Activated gamma-delta T cell treated with Interleukin-2 at 50 U/mL for 16 hours (primary cell): ENCODE measurements at regions not wholly inside any gene's neighbourhood (a gene's known extent, or its start where the extent isn't known, plus 50 kb on each side); places are given as distances from the start of the nearest gene placed in this dataset.
"Not testable (repeated sequence)": the region's sequence is repeated elsewhere in the genome, so short reads cannot be mapped to it uniquely, and the experiment has no call there.

ENCODE experiments used
- DNase-seq: peaks from one replicate; pipeline ENCODE4 v3.0.0-alpha.2; 2020

- DNase-seq = no peak
These were observed 815.5 kb downstream of the KCNJ18 start for GRCh38 chr17:22507823-22508222.

- DNase-seq = no peak
These were observed 818.2 kb downstream of the KCNJ18 start for GRCh38 chr17:22510504-22510903.

- DNase-seq = no peak
These were observed 819.1 kb downstream of the KCNJ18 start for GRCh38 chr17:22511431-22511830.

- DNase-seq = no peak
These were observed 819.7 kb downstream of the KCNJ18 start for GRCh38 chr17:22512057-22512456.

- no peak for DNase-seq
These were observed 820.2 kb downstream of the KCNJ18 start for GRCh38 chr17:22512506-22512905.

GRCh38 chr17:22512997-22513538 lies 820.7 kb downstream of the KCNJ18 start:
- no peak for DNase-seq

GRCh38 chr17:22514315-22514714 lies 822.0 kb downstream of the KCNJ18 start:
- DNase-seq = no peak

GRCh38 chr17:22514767-22515320 lies 822.5 kb downstream of the KCNJ18 start:
- no peak for DNase-seq

GRCh38 chr17:22515599-22515998 lies 823.3 kb downstream of the KCNJ18 start:
- DNase-seq = no peak

GRCh38 chr17:22516861-22517636 lies 824.7 kb downstream of the KCNJ18 start:
- DNase-seq = no peak

- no peak for DNase-seq
These were observed 825.4 kb downstream of the KCNJ18 start for GRCh38 chr17:22517716-22518115.

GRCh38 chr17:22518185-22518584 lies 825.9 kb downstream of the KCNJ18 start:
- DNase-seq = no peak

- DNase-seq = not testable (repeated sequence)
These were observed 856.5 kb downstream of the KCNJ18 start for GRCh38 chr17:22548873-22549272.

- not testable (repeated sequence) for DNase-seq
These were observed 859.5 kb downstream of the KCNJ18 start for GRCh38 chr17:22551695-22552415.

GRCh38 chr17:22569459-22570143 lies 877.3 kb downstream of the KCNJ18 start:
- no peak for DNase-seq

- DNase-seq = no peak
These were observed 878.0 kb downstream of the KCNJ18 start for GRCh38 chr17:22570144-22570845.

GRCh38 chr17:22599322-22599721 lies 907.0 kb downstream of the KCNJ18 start:
- no peak for DNase-seq

- DNase-seq = no peak
These were observed 908.4 kb downstream of the KCNJ18 start for GRCh38 chr17:22600644-22601298.
